ENCODE measurements at regions not wholly inside any gene's neighbourhood (a gene's known extent, or its start where the extent isn't known, plus 50 kb on each side); places are given as distances from the start of the nearest gene placed in this dataset.

GRCh38 chr2:53583583-53583982 lies 184.0 kb upstream of the CHAC2 start:
- no peaks in the 10 kb centered on the region for H3K9me2 ChIP-seq (ENCODE audit: insufficient read depth)
- H4K20me1 ChIP-seq (replicated peaks; ENCODE audit: insufficient read depth) = no peaks in the 10 kb centered on the region
- Mint-ChIP-seq H3K27me3 (ENCODE audit: insufficient read depth, low read depth, poor library complexity) (no peaks in the 10 kb centered on the region), H3K27ac (no peak overlapping the region), H3K4me1 (no peaks in the 10 kb centered on the region; the same call in 2 of the 3 replicates), H3K36me3 (ENCODE audit: low read depth) (no peaks in the 10 kb centered on the region), H3K4me3 (no peak overlapping the region), H3K9me3 (no peaks in the 10 kb centered on the region)
- no peak for ATAC-seq
- no peak for DNase-seq (ENCODE audit: low spot score)
- H2AFZ ChIP-seq = no peak overlapping the region
- no peak overlapping the region for H3K4me2 ChIP-seq
- no peaks in the 10 kb centered on the region for H3K27me3 ChIP-seq (ENCODE audit: insufficient read depth)
- no peaks in the 10 kb centered on the region for H3K79me2 ChIP-seq (replicated peaks; ENCODE audit: insufficient read depth)
- H3K27ac ChIP-seq (ENCODE audit: low read depth) = no peak overlapping the region
- TF ChIP-seq ZNF331 (CRISPR knock-in tag; IDR thresholded peaks at IDR 0.05; ENCODE audit: low read depth) (no peak), ETS1 (IDR thresholded peaks at IDR 0.05) (no peak), EZH2phosphoT487 (IDR thresholded peaks at IDR 0.05; ENCODE audit: unreplicated experiment) (no peak), NANOG (IDR thresholded peaks at IDR 0.05; ENCODE audit: borderline replicate concordance) (no peak), REST (IDR thresholded peaks at IDR 0.05; ENCODE audit: unreplicated experiment) (no peak), STAT1 (IDR thresholded peaks at IDR 0.05; ENCODE audit: unreplicated experiment) (no peak), EZH2 (IDR thresholded peaks at IDR 0.05; ENCODE audit: low read depth, unreplicated experiment) (no peak), POLR2AphosphoS5 (IDR thresholded peaks at IDR 0.05; ENCODE audit: low read depth) (no peak), ZNF462 (CRISPR knock-in tag; IDR thresholded peaks at IDR 0.05) (no peak), CTCF (conservative IDR thresholded peaks at IDR 0.05; ENCODE audit: low read depth in 2 of 2) (no peak), ZNF114 (CRISPR knock-in tag; IDR thresholded peaks at IDR 0.05) (no peak), JUNB (IDR thresholded peaks at IDR 0.05; ENCODE audit: unreplicated experiment) (no peak)
- no peak overlapping the region for H3K4me3 ChIP-seq
- H3K36me3 ChIP-seq (ENCODE audit: insufficient read depth) = no peaks in the 10 kb centered on the region
- 0 out of 2 replicates have a peak, but pooled peaks cover 4% of the 10 kb centered on the region for H3K4me1 ChIP-seq (ENCODE audit: insufficient read depth)
- no peaks in the 10 kb centered on the region for H3F3A ChIP-seq (replicated peaks; ENCODE audit: low read depth)

All from GM23338 (cell line).